Fibroblast of mammary gland (primary cell): ENCODE measurements at regions not wholly inside any gene's neighbourhood (a gene's known extent, or its start where the extent isn't known, plus 50 kb on each side); places are given as distances from the start of the nearest gene placed in this dataset.

Experiments used
- DNase-seq: peaks from one replicate; pipeline ENCODE4 v3.0.0-alpha.2; 2010; ENCODE audit warnings: low read depth
- H3K4me3 ChIP-seq: 2 replicates; pipeline ENCODE4 v1.5.1; 2011; ENCODE audit warnings: low read depth, mild to moderate bottlenecking, low read length, moderate library complexity; ENCODE audit not compliant: control insufficient read depth
- TF ChIP-seq, protein P1 (sequence below): conservative IDR thresholded peaks from 2 replicates; pipeline ENCODE4 v1.5.1; 2011; ENCODE audit warnings: low read depth, low read length, inconsistent platforms; ENCODE audit not compliant: control insufficient read depth, insufficient read depth

- no peak for DNase-seq
- TF ChIP-seq, protein P1, sequence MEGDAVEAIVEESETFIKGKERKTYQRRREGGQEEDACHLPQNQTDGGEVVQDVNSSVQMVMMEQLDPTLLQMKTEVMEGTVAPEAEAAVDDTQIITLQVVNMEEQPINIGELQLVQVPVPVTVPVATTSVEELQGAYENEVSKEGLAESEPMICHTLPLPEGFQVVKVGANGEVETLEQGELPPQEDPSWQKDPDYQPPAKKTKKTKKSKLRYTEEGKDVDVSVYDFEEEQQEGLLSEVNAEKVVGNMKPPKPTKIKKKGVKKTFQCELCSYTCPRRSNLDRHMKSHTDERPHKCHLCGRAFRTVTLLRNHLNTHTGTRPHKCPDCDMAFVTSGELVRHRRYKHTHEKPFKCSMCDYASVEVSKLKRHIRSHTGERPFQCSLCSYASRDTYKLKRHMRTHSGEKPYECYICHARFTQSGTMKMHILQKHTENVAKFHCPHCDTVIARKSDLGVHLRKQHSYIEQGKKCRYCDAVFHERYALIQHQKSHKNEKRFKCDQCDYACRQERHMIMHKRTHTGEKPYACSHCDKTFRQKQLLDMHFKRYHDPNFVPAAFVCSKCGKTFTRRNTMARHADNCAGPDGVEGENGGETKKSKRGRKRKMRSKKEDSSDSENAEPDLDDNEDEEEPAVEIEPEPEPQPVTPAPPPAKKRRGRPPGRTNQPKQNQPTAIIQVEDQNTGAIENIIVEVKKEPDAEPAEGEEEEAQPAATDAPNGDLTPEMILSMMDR = no peak
- H3K4me3 ChIP-seq = no peak overlapping the region
Observed at GRCh38 chrX:10099411-10099810, 57.4 kb upstream of the CLCN4 start.

- H3K4me3 ChIP-seq = no peak overlapping the region
- TF ChIP-seq, protein P1 = no peak
- DNase-seq = no peak
Observed at GRCh38 chrX:10101269-10101668, 55.5 kb upstream of the CLCN4 start.

- H3K4me3 ChIP-seq = no peak overlapping the region
- no peak for DNase-seq
- TF ChIP-seq, protein P1 = no peak
Observed at GRCh38 chrX:10102046-10102704, 54.6 kb upstream of the CLCN4 start.

- DNase-seq = peak; percentile 38
- H3K4me3 ChIP-seq = no peak overlapping the region
- TF ChIP-seq, protein P1 = no peak
Observed at GRCh38 chrX:10103023-10103422, 53.8 kb upstream of the CLCN4 start.

DNA sequence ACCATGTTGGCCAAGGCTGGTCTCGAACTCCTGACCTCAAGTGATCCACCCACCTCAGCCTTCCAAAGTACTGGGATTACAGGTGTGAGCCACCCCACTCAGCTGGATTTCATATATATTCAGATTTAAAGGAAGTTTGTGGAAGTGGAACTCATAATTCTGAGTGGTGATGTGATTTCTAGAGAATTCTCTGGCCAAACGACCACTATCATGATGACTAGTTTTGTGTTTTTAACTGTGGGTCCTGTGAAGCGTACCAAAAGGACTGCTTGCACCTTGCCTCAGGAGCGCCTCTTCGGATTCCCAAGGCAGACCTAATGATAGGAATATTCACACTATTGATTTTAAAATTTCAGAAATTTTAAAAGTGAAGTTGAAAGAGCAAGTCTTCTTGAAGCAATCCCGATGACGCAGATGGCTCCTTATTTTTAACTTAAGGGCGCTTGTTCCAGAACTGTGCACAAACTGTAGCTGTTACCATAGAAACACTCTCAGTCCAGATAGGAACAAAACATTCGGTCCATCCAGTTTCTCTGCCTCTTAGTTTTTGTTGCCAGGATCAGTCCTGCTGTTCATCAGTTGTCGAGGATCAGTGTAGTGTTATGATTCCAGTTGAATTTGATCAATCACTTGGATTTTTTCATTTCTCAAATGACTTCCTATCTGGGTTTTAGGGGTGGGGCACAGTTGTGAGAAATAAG lies 51.7 kb upstream of the CLCN4 start:
- H3K4me3 ChIP-seq = no peak overlapping the region
- TF ChIP-seq, protein P1 = no peak
- DNase-seq = peak; percentile 21

DNA sequence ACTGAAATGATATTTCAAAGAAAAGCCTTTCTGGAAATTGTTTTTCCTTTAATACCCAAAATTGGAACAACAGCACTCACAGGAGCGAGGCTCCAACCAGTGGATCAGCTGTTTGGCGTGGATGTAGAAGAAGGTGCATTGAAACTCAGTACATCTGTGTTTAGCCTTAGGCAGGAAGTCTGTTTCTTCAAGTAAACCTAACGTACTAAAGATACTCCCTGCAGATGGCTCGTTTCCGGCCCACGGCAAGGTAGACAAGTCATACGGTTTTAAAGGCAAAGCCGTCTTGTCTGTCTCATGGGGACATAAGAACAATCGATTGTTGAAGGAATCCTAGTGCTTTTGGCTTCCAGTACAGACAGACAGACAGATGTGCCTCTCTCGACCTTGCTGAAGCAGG lies 50.0 kb upstream of the CLCN4 start:
- TF ChIP-seq, protein P1 = no peak
- H3K4me3 ChIP-seq = no peak overlapping the region
- no peak for DNase-seq
